NB4 (cell line): ENCODE measurements at regions not wholly inside any gene's neighbourhood (a gene's known extent, or its start where the extent isn't known, plus 50 kb on each side); places are given as distances from the start of the nearest gene placed in this dataset.
"Not testable (repeated sequence)": the region's sequence is repeated elsewhere in the genome, so short reads cannot be mapped to it uniquely, and the experiment has no call there.

Source experiments
- DNase-seq: peaks from one replicate; pipeline ENCODE4 v3.0.0; 2010; ENCODE audit warnings: low read depth
- H3K4me3 ChIP-seq: one replicate; pipeline ENCODE4 v1.5.1; 2011; ENCODE audit warnings: mild to moderate bottlenecking, low read depth, low read length, moderate library complexity
- CTCF ChIP-seq: IDR thresholded peaks from one replicate; pipeline ENCODE4 v1.5.1; 2012; ENCODE audit warnings: low read depth, low read length
- MAX ChIP-seq: IDR thresholded peaks from 2 replicates; pipeline ENCODE4 v1.6.1; 2011; ENCODE audit warnings: low read depth, low read length
- MYC ChIP-seq: IDR thresholded peaks from 2 replicates; pipeline ENCODE4 v1.6.1; 2011; ENCODE audit warnings: low read depth, low read length
- POLR2A ChIP-seq: IDR thresholded peaks from 2 replicates; pipeline ENCODE4 v1.6.1; 2011; ENCODE audit warnings: mild to moderate bottlenecking; ENCODE audit not compliant: insufficient read length; ENCODE audit errors: extremely low read depth

GRCh38 chr14:55832974-55833373, 253.0 kb downstream of the KTN1 start:
- TF ChIP-seq CTCF (no peak), POLR2A (no peak), MYC (no peak), MAX (no peak)
- no peak overlapping the region for H3K4me3 ChIP-seq
- no peak for DNase-seq

GRCh38 chr14:55834390-55834789, 254.4 kb downstream of the KTN1 start:
- TF ChIP-seq CTCF (no peak), POLR2A (no peak), MAX (no peak), MYC (no peak)
- no peak for DNase-seq
- H3K4me3 ChIP-seq: no peak overlapping the region

GRCh38 chr14:55835985-55836384, 256.0 kb downstream of the KTN1 start:
- no peak for DNase-seq
- TF ChIP-seq CTCF (no peak), POLR2A (no peak), MAX (no peak), MYC (no peak)
- no peak overlapping the region for H3K4me3 ChIP-seq

GRCh38 chr14:55837467-55837866, 257.5 kb downstream of the KTN1 start:
- TF ChIP-seq CTCF: no peak
- no peak for TF ChIP-seq POLR2A
- no peak for TF ChIP-seq MYC
- no peak for TF ChIP-seq MAX
- DNase-seq: no peak
- no peak overlapping the region for H3K4me3 ChIP-seq

- DNase-seq: no peak
- H3K4me3 ChIP-seq: no peak overlapping the region
- TF ChIP-seq MAX: no peak
- no peak for TF ChIP-seq CTCF
- no peak for TF ChIP-seq MYC
- no peak for TF ChIP-seq POLR2A
These were observed 258.6 kb downstream of the KTN1 start for GRCh38 chr14:55838529-55839052.

GRCh38 chr14:55839301-55839947, 259.4 kb downstream of the KTN1 start:
- H3K4me3 ChIP-seq, DNase-seq: not testable (repeated sequence)
